RWPE1 (cell line): ENCODE measurements at regions not wholly inside any gene's neighbourhood (a gene's known extent, or its start where the extent isn't known, plus 50 kb on each side); places are given as distances from the start of the nearest gene placed in this dataset.

Source experiments
- CTCF ChIA-PET: fragments of 350-600 bp; sonication (Branson Sonifier 250); formaldehyde crosslinking; extraction: SDS; loops from one replicate; lab custom pipeline; 2021; lab: Yijun Ruan, JAX
- POLR2A ChIA-PET: fragments of 400-600 bp; formaldehyde crosslinking; extraction: SDS; loops from one replicate; lab custom pipeline; 2020; ENCODE audit warnings: antibody characterized with exemption; ENCODE audit not compliant: low non-redundant PET; lab: Yijun Ruan, JAX
- DNase-seq: peaks from one replicate; pipeline ENCODE4 v3.0.0; 2012; ENCODE audit warnings: low spot score
- H3K27ac ChIP-seq: fragments of 450-650 bp; 2 replicates; pipeline ENCODE4 v1.5.1; 2017
- TF ChIP-seq, protein P1 (sequence below): fragments of 450-650 bp; conservative IDR thresholded peaks from 2 replicates; pipeline ENCODE4 v1.5.1; 2017; ENCODE audit warnings: low read depth, mild to moderate bottlenecking

DNA sequence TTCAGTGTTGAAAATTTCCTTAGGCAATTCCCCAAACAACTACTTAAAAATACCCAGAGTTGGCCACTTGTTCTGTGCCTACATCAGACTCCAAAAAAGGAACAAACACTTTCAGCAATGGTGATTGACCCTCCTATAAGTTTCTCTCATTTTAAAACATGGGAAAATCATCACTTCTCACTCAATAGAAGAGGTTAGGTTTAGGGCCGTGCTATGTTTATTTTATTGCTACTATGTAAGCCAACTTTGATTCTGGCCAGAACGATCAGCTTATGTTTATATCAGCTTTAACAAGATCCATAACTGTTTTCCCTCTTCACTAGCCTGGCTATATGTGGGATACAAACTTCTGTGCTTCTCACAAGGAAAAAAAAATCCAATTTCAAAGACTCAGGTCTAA lies 133.1 kb downstream of the MTNR1A start:
- CTCF ChIA-PET = no interaction called here
- no peak for DNase-seq
- POLR2A ChIA-PET = no interaction called here
- TF ChIP-seq, protein P1, sequence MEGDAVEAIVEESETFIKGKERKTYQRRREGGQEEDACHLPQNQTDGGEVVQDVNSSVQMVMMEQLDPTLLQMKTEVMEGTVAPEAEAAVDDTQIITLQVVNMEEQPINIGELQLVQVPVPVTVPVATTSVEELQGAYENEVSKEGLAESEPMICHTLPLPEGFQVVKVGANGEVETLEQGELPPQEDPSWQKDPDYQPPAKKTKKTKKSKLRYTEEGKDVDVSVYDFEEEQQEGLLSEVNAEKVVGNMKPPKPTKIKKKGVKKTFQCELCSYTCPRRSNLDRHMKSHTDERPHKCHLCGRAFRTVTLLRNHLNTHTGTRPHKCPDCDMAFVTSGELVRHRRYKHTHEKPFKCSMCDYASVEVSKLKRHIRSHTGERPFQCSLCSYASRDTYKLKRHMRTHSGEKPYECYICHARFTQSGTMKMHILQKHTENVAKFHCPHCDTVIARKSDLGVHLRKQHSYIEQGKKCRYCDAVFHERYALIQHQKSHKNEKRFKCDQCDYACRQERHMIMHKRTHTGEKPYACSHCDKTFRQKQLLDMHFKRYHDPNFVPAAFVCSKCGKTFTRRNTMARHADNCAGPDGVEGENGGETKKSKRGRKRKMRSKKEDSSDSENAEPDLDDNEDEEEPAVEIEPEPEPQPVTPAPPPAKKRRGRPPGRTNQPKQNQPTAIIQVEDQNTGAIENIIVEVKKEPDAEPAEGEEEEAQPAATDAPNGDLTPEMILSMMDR = no peak
- H3K27ac ChIP-seq = no peak overlapping the region

DNA sequence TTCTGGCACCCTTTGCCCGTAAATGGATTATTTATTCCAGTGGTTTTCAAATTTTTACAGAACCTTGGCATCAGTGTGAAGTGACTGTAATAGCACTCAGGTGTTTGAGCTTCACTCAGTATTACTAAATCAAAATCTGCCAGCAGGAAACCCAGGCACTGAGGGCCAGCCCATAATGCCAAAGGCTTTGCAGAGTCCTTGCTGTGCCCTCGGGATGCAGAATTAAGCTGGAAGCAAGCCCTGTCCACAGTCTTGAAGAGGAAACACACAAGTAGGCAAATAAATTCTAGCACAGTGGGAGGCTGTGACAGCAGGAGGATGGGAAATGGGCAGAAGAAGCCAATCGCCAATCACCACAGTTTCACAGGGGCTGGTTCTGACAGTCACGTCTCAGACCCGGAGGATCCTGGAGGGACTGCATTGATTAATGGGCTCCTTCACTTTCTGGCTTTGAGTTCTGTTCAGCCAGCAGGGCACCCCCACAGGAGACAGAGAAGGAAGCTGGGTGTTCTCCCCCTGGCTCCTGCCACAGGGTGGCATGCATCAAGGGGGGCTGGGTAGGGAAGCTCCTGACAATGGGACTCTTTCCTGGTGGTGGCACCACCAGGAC lies 138.8 kb downstream of the MTNR1A start:
- CTCF ChIA-PET = no interaction called here
- no peak overlapping the region for H3K27ac ChIP-seq
- TF ChIP-seq, protein P1 = no peak
- no peak for DNase-seq
- POLR2A ChIA-PET = no interaction called here

DNA sequence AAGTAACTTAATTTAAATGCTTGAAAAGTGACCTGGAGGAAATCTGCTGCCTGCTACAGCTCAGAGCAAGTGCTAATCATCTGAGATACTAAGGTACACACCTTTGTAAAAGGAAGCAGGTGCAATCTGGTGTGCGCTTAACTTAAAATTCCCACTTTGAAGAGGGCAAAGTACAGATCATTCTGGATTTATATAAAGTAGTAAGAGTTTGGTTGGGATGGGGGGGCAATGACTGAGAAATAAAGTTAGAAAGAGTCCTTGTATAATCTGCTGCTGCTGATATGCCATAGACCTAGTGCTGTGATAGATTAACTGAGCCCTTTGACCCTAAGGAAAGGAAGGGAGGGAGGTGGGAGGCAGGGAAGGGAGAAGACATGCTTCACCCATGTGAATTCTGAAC lies 141.0 kb downstream of the MTNR1A start:
- ChIA-PET POLR2A (no interaction called here), CTCF (no interaction called here)
- TF ChIP-seq, protein P1 = no peak
- no peak overlapping the region for H3K27ac ChIP-seq
- DNase-seq = no peak

DNA sequence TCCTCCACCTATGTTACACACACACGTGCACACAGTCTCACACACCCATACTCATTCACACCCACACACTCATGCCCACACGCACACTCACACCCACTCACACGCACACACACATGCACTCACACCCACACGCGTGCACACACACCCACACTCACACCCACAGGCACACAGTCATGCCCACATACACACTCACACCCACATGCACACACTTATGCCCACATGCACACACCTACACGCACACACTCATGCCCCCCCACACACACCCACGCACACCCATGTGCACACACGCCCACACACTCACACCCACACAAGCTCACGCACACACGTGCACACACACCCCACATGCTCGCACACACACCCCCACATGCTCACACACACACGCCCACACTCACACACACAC lies 140.0 kb downstream of the F11 start:
- ChIA-PET CTCF (no interaction called here), POLR2A (no interaction called here)
- TF ChIP-seq, protein P1 = no peak
- DNase-seq = no peak
- no peak overlapping the region for H3K27ac ChIP-seq

DNA sequence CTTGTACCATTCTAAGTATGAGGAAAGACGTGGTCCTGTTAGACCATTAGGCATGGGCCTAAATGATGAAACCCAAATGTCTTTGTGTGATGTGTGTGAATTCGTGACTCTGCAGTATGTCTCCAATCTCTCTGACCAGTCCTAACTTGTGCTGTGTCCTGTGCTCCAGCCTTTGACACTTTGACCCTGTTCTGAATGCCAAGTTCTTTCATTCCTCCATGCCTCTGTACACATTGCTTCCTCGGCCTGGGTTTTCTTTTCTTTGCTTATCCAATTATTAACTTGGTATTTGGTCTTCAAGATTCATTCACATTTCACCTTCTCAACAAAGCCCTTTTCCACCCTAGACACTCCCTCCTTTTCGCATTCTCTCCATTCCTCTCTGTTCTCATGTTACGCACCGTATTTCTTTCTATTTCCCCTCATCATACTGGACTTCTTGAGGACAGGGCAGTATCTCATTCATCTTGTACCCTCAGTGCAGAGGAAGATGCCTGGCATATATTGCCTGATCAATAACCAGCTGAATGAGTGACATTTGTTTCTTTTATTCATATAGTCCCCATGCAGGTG lies 138.7 kb downstream of the F11 start:
- DNase-seq = no peak
- TF ChIP-seq, protein P1 = no peak
- ChIA-PET CTCF (no interaction called here), POLR2A (no interaction called here)
- no peak overlapping the region for H3K27ac ChIP-seq

DNA sequence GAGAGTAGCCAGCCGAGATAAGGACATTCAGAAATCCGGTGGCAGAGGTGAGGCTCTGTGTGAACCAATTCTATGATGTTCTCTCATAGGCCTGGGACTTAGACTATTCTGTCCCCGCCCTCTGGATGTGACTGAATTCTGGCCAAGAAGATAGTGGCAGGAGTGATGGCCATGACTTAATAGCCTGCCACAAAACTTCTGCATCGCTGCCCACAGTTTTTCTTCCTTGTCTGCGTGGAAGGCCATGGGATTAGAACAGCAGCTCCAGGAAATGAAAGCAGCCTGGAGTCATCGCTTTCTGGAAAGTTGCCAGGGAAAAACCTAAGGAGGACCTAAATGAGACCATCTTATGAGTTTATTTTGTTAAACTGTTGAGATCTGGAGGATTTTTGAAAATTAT lies 134.7 kb downstream of the F11 start:
- no peak overlapping the region for H3K27ac ChIP-seq
- CTCF ChIA-PET = interaction anchor here (0.6 to 0.7 kb wide), 2 partner anchors 16 to 184 kb away, joined by 3 read pairs; no protein-coding TSS in a partner anchor
- no peak for DNase-seq
- POLR2A ChIA-PET = no interaction called here
- TF ChIP-seq, protein P1 = no peak
